Fibroblast of lung (primary cell): ENCODE measurements at regions not wholly inside any gene's neighbourhood (a gene's known extent, or its start where the extent isn't known, plus 50 kb on each side); places are given as distances from the start of the nearest gene placed in this dataset.
A peak's percentile ranks its signal among the peaks of the same experiment; 100 is the strongest.

ENCODE experiments used
- DNase-seq, 2 donors: peaks; one replicate each; pipeline versions ENCODE4 v3.0.0 to v3.0.0-alpha.2; 2010; ENCODE audit warnings: low read depth in 2 of 2
- H2AFZ ChIP-seq: 2 replicates; pipeline ENCODE4 v1.5.1; 2012; ENCODE audit warnings: low read length, control low read depth, inconsistent platforms
- H3K27ac ChIP-seq: 2 replicates; pipeline ENCODE4 v1.5.1; 2011; ENCODE audit warnings: low read length, control low read depth; ENCODE audit not compliant: insufficient read depth
- H3K27me3 ChIP-seq: 2 replicates; pipeline ENCODE4 v1.5.1; 2011; ENCODE audit warnings: mild to moderate bottlenecking, low read length; ENCODE audit not compliant: control insufficient read depth, insufficient read depth
- H3K36me3 ChIP-seq: 2 replicates; pipeline ENCODE4 v1.5.1; 2011; ENCODE audit warnings: low read length; ENCODE audit not compliant: control insufficient read depth, insufficient read depth
- H3K4me1 ChIP-seq: 2 replicates; pipeline ENCODE4 v1.5.1; 2011; ENCODE audit warnings: low read length; ENCODE audit not compliant: control insufficient read depth, insufficient read depth; ENCODE audit errors: extremely low read depth
- H3K4me2 ChIP-seq: 2 replicates; pipeline ENCODE4 v1.5.1; 2011; ENCODE audit warnings: low read length, control low read depth; ENCODE audit not compliant: insufficient read depth; ENCODE audit errors: extremely low read depth
- H3K4me3 ChIP-seq, 4 experiments: fragments of 200-600 bp in 1 of 4; sonication (generic) in 1 of 4; replicated peaks in 1 of 4; 2 replicates each; pipeline ENCODE4 v1.5.1; 2011 to 2016; ENCODE audit warnings: low read length in 4 of 4, low read depth in 3 of 4, mild to moderate bottlenecking in 3 of 4, control low read depth in 2 of 4, inconsistent platforms in 1 of 4, mixed read lengths in 1 of 4; ENCODE audit not compliant: insufficient read depth in 1 of 4; ENCODE audit errors: control extremely low read depth in 1 of 4
- H3K79me2 ChIP-seq: 2 replicates; pipeline ENCODE4 v1.5.1; 2012; ENCODE audit warnings: mild to moderate bottlenecking, low read length, inconsistent platforms; ENCODE audit not compliant: control insufficient read depth, insufficient read depth
- H3K9ac ChIP-seq: 2 replicates; pipeline ENCODE4 v1.5.1; 2011; ENCODE audit warnings: mild to moderate bottlenecking, low read length, control low read depth; ENCODE audit not compliant: insufficient read depth
- H3K9me3 ChIP-seq: 2 replicates; pipeline ENCODE4 v1.5.1; 2012; ENCODE audit warnings: low read depth, low read length; ENCODE audit not compliant: control insufficient read depth, insufficient read depth
- H4K20me1 ChIP-seq: 2 replicates; pipeline ENCODE4 v1.5.1; 2011; ENCODE audit warnings: low read length; ENCODE audit not compliant: control insufficient read depth, insufficient read depth; ENCODE audit errors: extremely low read depth
- EZH2 ChIP-seq: IDR thresholded peaks from 2 replicates; pipeline ENCODE4 v1.5.1; 2012; ENCODE audit warnings: low read length, control low read depth, mild to moderate bottlenecking; ENCODE audit errors: missing control alignments
- TF ChIP-seq, protein P1 (sequence below), 2 donors: IDR thresholded peaks in 1 of 2; conservative IDR thresholded peaks in 1 of 2; 1 replicate in 1 of 2; 2 replicates in 1 of 2; pipeline ENCODE4 v1.5.1; 2011 to 2012; ENCODE audit warnings: low read length in 2 of 2, control low read depth in 1 of 2, inconsistent platforms in 1 of 2, low read depth in 1 of 2, mild to moderate bottlenecking in 1 of 2

DNA sequence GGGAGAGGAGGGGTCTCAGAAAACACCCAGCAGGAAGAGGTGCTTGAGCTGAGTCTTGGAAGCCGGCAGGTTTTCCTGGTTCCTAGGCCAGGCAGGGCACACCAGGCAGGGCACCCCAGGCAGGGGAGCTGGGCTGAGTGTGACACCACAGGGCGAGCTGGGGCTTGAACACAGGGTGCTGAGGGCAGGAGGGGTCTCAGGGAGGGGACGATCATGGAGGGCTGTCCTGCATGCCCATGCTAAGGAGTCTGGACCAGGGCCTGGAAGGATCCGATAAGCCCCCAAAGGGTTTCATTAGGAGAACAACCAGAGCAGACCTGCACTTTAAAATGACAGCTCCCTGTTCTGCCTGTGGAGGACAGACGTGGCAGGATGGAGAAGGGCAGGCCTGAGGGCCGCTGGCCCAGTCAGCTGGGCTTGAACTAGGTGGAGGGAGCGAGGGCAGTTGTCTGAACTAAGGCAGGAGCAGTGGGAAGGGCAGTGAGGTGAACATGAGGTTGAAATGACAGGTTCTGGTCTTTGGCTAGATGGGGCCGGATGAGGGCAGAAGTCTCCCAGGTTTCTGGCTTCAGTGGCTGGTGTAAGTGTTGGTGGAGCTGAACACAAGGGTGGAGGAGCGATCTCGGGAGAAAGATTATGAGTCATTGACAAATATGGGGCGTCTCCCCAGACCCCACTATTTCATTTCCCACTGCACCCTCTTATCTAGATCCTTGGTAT is 171.0 kb upstream of the PZP start:
- no peak overlapping the region for H2AFZ ChIP-seq
- no peaks in the 10 kb centered on the region for H3K79me2 ChIP-seq
- no peaks in the 10 kb centered on the region for H3K27me3 ChIP-seq
- no peak overlapping the region for H3K4me2 ChIP-seq
- no peak for DNase-seq
- TF ChIP-seq, protein P1, sequence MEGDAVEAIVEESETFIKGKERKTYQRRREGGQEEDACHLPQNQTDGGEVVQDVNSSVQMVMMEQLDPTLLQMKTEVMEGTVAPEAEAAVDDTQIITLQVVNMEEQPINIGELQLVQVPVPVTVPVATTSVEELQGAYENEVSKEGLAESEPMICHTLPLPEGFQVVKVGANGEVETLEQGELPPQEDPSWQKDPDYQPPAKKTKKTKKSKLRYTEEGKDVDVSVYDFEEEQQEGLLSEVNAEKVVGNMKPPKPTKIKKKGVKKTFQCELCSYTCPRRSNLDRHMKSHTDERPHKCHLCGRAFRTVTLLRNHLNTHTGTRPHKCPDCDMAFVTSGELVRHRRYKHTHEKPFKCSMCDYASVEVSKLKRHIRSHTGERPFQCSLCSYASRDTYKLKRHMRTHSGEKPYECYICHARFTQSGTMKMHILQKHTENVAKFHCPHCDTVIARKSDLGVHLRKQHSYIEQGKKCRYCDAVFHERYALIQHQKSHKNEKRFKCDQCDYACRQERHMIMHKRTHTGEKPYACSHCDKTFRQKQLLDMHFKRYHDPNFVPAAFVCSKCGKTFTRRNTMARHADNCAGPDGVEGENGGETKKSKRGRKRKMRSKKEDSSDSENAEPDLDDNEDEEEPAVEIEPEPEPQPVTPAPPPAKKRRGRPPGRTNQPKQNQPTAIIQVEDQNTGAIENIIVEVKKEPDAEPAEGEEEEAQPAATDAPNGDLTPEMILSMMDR (conservative IDR thresholded peaks at IDR 0.05 in 1 of 2, IDR thresholded peaks at IDR 0.05 in 1 of 2; ENCODE audit: low read depth in 1 of 2, low read length in 2 of 2), result no peak
- no peak for TF ChIP-seq EZH2
- no peak overlapping the region for H3K9ac ChIP-seq
- H3K9me3 ChIP-seq, result no peaks in the 10 kb centered on the region
- no peaks in the 10 kb centered on the region for H4K20me1 ChIP-seq
- H3K36me3 ChIP-seq, result no peaks in the 10 kb centered on the region
- no peaks in the 10 kb centered on the region for H3K4me1 ChIP-seq
- H3K4me3 ChIP-seq, result no peak overlapping the region
- H3K27ac ChIP-seq, result no peak overlapping the region

DNA sequence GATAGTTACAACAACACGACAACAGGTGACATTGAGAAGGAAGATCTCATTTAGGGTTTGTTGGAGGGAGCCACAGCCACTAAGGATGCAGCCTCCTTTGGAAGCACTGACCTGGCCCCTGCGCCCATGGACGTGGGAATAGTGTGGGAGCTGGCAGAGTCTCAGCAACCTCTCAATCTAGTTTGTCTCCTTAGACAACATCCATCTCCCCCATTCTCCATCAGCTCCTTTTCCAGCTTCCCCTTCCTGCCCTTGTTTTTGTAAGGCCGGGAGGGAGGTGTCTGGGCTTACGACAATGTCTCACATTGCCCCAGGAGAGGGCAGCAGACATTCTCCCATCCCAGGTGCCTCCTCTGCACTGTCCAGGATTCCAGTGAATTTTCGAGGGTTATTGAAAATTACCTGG is 170.2 kb upstream of the PZP start:
- Histone ChIP-seq H3K9ac (no peak overlapping the region), H3K4me2 (no peak overlapping the region), H4K20me1 (no peaks in the 10 kb centered on the region), H2AFZ (no peak overlapping the region), H3K4me1 (no peaks in the 10 kb centered on the region), H3K4me3 (no peak overlapping the region), H3K27me3 (no peaks in the 10 kb centered on the region), H3K36me3 (no peaks in the 10 kb centered on the region), H3K9me3 (no peaks in the 10 kb centered on the region), H3K27ac (no peak overlapping the region), H3K79me2 (no peaks in the 10 kb centered on the region)
- TF ChIP-seq EZH2, result no peak
- TF ChIP-seq, protein P1 (conservative IDR thresholded peaks at IDR 0.05 in 1 of 2, IDR thresholded peaks at IDR 0.05 in 1 of 2; ENCODE audit: low read depth in 1 of 2, low read length in 2 of 2), result peak in 1 of 2 donors; percentile 11
- DNase-seq, result no peak

DNA sequence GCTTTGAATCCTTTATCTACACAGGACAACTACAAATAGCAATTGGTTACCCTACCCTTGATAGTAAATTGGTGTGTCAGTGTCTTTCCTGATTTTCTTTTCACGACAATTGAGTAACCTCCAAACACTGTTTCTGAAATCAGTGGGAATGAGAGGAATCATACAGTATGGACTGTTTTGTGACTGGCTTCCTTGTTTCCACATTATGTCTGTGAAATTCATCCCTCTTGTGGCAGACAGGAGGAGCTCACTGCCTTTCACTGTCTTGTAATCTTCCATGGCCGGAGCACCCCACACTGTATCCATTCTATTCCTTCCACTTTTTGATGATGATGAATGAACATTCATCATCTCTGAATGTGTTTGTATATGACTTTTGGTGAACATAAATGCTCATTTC is 164.0 kb upstream of the PZP start:
- H3K79me2 ChIP-seq, result no peaks in the 10 kb centered on the region
- H3K27me3 ChIP-seq, result no peaks in the 10 kb centered on the region
- no peaks in the 10 kb centered on the region for H3K9me3 ChIP-seq
- no peak overlapping the region for H3K9ac ChIP-seq
- DNase-seq, result peak in 1 of 2 donors; percentile 43
- H3K27ac ChIP-seq, result no peak overlapping the region
- H2AFZ ChIP-seq, result no peak overlapping the region
- TF ChIP-seq, protein P1 (conservative IDR thresholded peaks at IDR 0.05 in 1 of 2, IDR thresholded peaks at IDR 0.05 in 1 of 2; ENCODE audit: low read depth in 1 of 2, low read length in 2 of 2), result peak; percentile 30 to 46
- no peak for TF ChIP-seq EZH2
- no peaks in the 10 kb centered on the region for H4K20me1 ChIP-seq
- H3K36me3 ChIP-seq, result no peaks in the 10 kb centered on the region
- no peak overlapping the region for H3K4me3 ChIP-seq
- H3K4me1 ChIP-seq, result no peaks in the 10 kb centered on the region
- H3K4me2 ChIP-seq, result no peak overlapping the region
